SK-N-SH treated with all-trans-retinoic acid at 6 μM for 48 hours (cell line): ENCODE measurements at regions not wholly inside any gene's neighbourhood (a gene's known extent, or its start where the extent isn't known, plus 50 kb on each side); places are given as distances from the start of the nearest gene placed in this dataset.

ENCODE experiments used
- ATAC-seq: fragments of 200-7000 bp; cut with Tn5 transposase; 3 replicates; pipeline ENCODE4 v1.9.1; 2020; ENCODE audit warnings: mild to moderate bottlenecking, moderate library complexity
- ARNTL ChIP-seq: fragments of 450-650 bp; formaldehyde crosslinking; IDR thresholded peaks from 2 replicates; pipeline ENCODE4 v1.5.0; 2020; ENCODE audit warnings: low read depth, mild to moderate bottlenecking, moderate library complexity, borderline replicate concordance
- BACH2 ChIP-seq: fragments of 250-450 bp; sonication (Bioruptor Pico); IDR thresholded peaks from 2 replicates; pipeline ENCODE4 v1.9.0; 2021; ENCODE audit warnings: mild to moderate bottlenecking, borderline replicate concordance
- CREB5 ChIP-seq: fragments of 250-450 bp; sonication (Bioruptor Pico); IDR thresholded peaks from 2 replicates; pipeline ENCODE4 v1.5.1; 2020; ENCODE audit warnings: low read depth, mild to moderate bottlenecking, moderate library complexity
- CSDC2 ChIP-seq: fragments of 250-450 bp; sonication (Bioruptor Pico); IDR thresholded peaks from 2 replicates; pipeline ENCODE4 v1.5.0; 2020; ENCODE audit warnings: mild to moderate bottlenecking, moderate library complexity
- CSRNP3 ChIP-seq: fragments of 250-450 bp; sonication (Bioruptor Pico); IDR thresholded peaks from 2 replicates; pipeline ENCODE4 v1.5.1; 2021; ENCODE audit warnings: mild to moderate bottlenecking, moderate library complexity
- ESRRG ChIP-seq: fragments of 250-450 bp; sonication (Bioruptor Pico); IDR thresholded peaks from 2 replicates; pipeline ENCODE4 v1.6.1; 2021; ENCODE audit warnings: mild to moderate bottlenecking
- GLIS3 ChIP-seq: fragments of 250-450 bp; sonication (Bioruptor Pico); IDR thresholded peaks from 2 replicates; pipeline ENCODE4 v1.5.0; 2020; ENCODE audit warnings: mild to moderate bottlenecking, moderate library complexity
- ISL1 ChIP-seq: fragments of 250-450 bp; sonication (Bioruptor Pico); IDR thresholded peaks from 2 replicates; pipeline ENCODE4 v2.1.2; 2022; ENCODE audit warnings: mild to moderate bottlenecking, moderate library complexity
- OSR1 ChIP-seq: fragments of 250-450 bp; sonication (Bioruptor Pico); IDR thresholded peaks from 2 replicates; pipeline ENCODE4 v1.8.0; 2022; ENCODE audit warnings: moderate library complexity, mild to moderate bottlenecking, inconsistent platforms
- PATZ1 ChIP-seq: fragments of 250-450 bp; sonication (Bioruptor Pico); IDR thresholded peaks from 2 replicates; pipeline ENCODE4 v1.8.0; 2020; ENCODE audit warnings: mild to moderate bottlenecking, moderate library complexity, borderline replicate concordance
- POU6F1 ChIP-seq: fragments of 250-450 bp; sonication (Bioruptor Pico); IDR thresholded peaks from 2 replicates; pipeline ENCODE4 v1.8.0; 2021; ENCODE audit warnings: low read depth, mild to moderate bottlenecking, moderate library complexity, borderline replicate concordance
- PPARA ChIP-seq: fragments of 250-450 bp; sonication (Bioruptor Pico); IDR thresholded peaks from 2 replicates; pipeline ENCODE4 v1.5.0; 2020; ENCODE audit warnings: mild to moderate bottlenecking, borderline replicate concordance
- RARB ChIP-seq: fragments of 250-450 bp; sonication (Bioruptor Pico); IDR thresholded peaks from 2 replicates; pipeline ENCODE4 v1.8.0; 2021; ENCODE audit warnings: mild to moderate bottlenecking, moderate library complexity
- SNAI2 ChIP-seq: fragments of 250-450 bp; sonication (Bioruptor Pico); IDR thresholded peaks from 2 replicates; pipeline ENCODE4 v1.5.0; 2020; ENCODE audit warnings: mild to moderate bottlenecking, moderate library complexity
- TCF4 ChIP-seq: fragments of 250-450 bp; sonication (Bioruptor Pico); IDR thresholded peaks from 2 replicates; pipeline ENCODE4 v1.8.0; 2021; ENCODE audit warnings: mild to moderate bottlenecking, moderate library complexity, borderline replicate concordance
- TOX ChIP-seq: fragments of 250-450 bp; sonication (Bioruptor Pico); IDR thresholded peaks from 2 replicates; pipeline ENCODE4 v1.8.0; 2021; ENCODE audit warnings: mild to moderate bottlenecking, moderate library complexity, borderline replicate concordance
- TSHZ2 ChIP-seq: fragments of 250-450 bp; sonication (Bioruptor Pico); IDR thresholded peaks from 2 replicates; pipeline ENCODE4 v1.5.0; 2020; ENCODE audit warnings: mild to moderate bottlenecking, moderate library complexity
- ZC3H10 ChIP-seq: fragments of 250-450 bp; sonication (Bioruptor Pico); IDR thresholded peaks from 2 replicates; pipeline ENCODE4 v1.5.1; 2021; ENCODE audit warnings: mild to moderate bottlenecking, moderate library complexity
- ZFP3 ChIP-seq: fragments of 250-450 bp; sonication (Bioruptor Pico); IDR thresholded peaks from 2 replicates; pipeline ENCODE4 v1.5.0; 2020; ENCODE audit warnings: mild to moderate bottlenecking, moderate library complexity
- ZNF565 ChIP-seq: fragments of 450-650 bp; formaldehyde crosslinking; conservative IDR thresholded peaks from 2 replicates; pipeline ENCODE4 v1.5.0; 2020; ENCODE audit warnings: low read depth, mild to moderate bottlenecking, moderate library complexity
- ZNF70 ChIP-seq: fragments of 450-650 bp; formaldehyde crosslinking; IDR thresholded peaks from 2 replicates; pipeline ENCODE4 v1.5.0; 2020; ENCODE audit warnings: mild to moderate bottlenecking, moderate library complexity
- ZNF8 ChIP-seq: fragments of 450-650 bp; formaldehyde crosslinking; IDR thresholded peaks from 2 replicates; pipeline ENCODE4 v1.5.0; 2020; ENCODE audit warnings: mild to moderate bottlenecking, moderate library complexity

- ATAC-seq: no peak
- TF ChIP-seq TCF4 (CRISPR knock-in tag) (no peak), TOX (no peak), BACH2 (no peak), ESRRG (CRISPR knock-in tag) (no peak), ZC3H10 (CRISPR knock-in tag) (no peak), OSR1 (CRISPR knock-in tag) (no peak), CSDC2 (CRISPR knock-in tag) (no peak), SNAI2 (CRISPR knock-in tag) (no peak), POU6F1 (CRISPR knock-in tag) (no peak), ARNTL (CRISPR knock-in tag) (no peak), CREB5 (no peak), ISL1 (CRISPR knock-in tag) (no peak), PPARA (CRISPR knock-in tag) (no peak), GLIS3 (CRISPR knock-in tag) (no peak), CSRNP3 (CRISPR knock-in tag) (no peak), RARB (CRISPR knock-in tag) (no peak), TSHZ2 (no peak)
Measured at GRCh38 chr18:68569936-68570335, 145.0 kb downstream of the TMX3 start.

- no peak for ATAC-seq
- TF ChIP-seq TCF4 (CRISPR knock-in tag) (no peak), ISL1 (CRISPR knock-in tag) (no peak), PATZ1 (CRISPR knock-in tag) (no peak), ZNF8 (CRISPR knock-in tag) (no peak), BACH2 (no peak), CSRNP3 (CRISPR knock-in tag) (no peak), PPARA (CRISPR knock-in tag) (no peak), TOX (no peak), ZNF565 (CRISPR knock-in tag) (no peak), RARB (CRISPR knock-in tag) (no peak), TSHZ2 (no peak), GLIS3 (CRISPR knock-in tag) (no peak), POU6F1 (CRISPR knock-in tag) (no peak), ZC3H10 (CRISPR knock-in tag) (no peak), ESRRG (CRISPR knock-in tag) (no peak), ZNF70 (no peak), ZFP3 (CRISPR knock-in tag) (no peak), SNAI2 (CRISPR knock-in tag) (no peak), OSR1 (CRISPR knock-in tag) (no peak), CSDC2 (CRISPR knock-in tag) (no peak)
Measured at GRCh38 chr18:68568364-68569155, 146.3 kb downstream of the TMX3 start.
